Fibroblast of gingiva (primary cell): ENCODE measurements at regions not wholly inside any gene's neighbourhood (a gene's known extent, or its start where the extent isn't known, plus 50 kb on each side); places are given as distances from the start of the nearest gene placed in this dataset.
"Not testable (repeated sequence)": the region's sequence is repeated elsewhere in the genome, so short reads cannot be mapped to it uniquely, and the experiment has no call there.

Experiments used
- DNase-seq: peaks from one replicate; pipeline ENCODE4 v3.0.0-alpha.2; 2011; ENCODE audit warnings: low read depth

GRCh38 chr14:83709116-83709515 lies 1820.8 kb upstream of the FLRT2 start:
- DNase-seq = no peak

- no peak for DNase-seq
These were observed 1818.9 kb upstream of the FLRT2 start for GRCh38 chr14:83711046-83711445.

- no peak for DNase-seq
These were observed 1817.4 kb upstream of the FLRT2 start for GRCh38 chr14:83712418-83713129.

- DNase-seq = no peak
These were observed 1816.2 kb upstream of the FLRT2 start for GRCh38 chr14:83713732-83714131.

GRCh38 chr14:83714151-83714550 lies 1815.8 kb upstream of the FLRT2 start:
- no peak for DNase-seq

GRCh38 chr14:83719435-83719834 lies 1810.5 kb upstream of the FLRT2 start:
- DNase-seq = not testable (repeated sequence)

- no peak for DNase-seq
These were observed 1796.3 kb upstream of the FLRT2 start for GRCh38 chr14:83733670-83734069.

- DNase-seq = no peak
These were observed 1795.5 kb upstream of the FLRT2 start for GRCh38 chr14:83734431-83734830.

- no peak for DNase-seq
These were observed 1788.7 kb upstream of the FLRT2 start for GRCh38 chr14:83741269-83741668.

GRCh38 chr14:83744224-83744623 lies 1785.7 kb upstream of the FLRT2 start:
- DNase-seq = no peak

- no peak for DNase-seq
These were observed 1785.1 kb upstream of the FLRT2 start for GRCh38 chr14:83744891-83745290.

GRCh38 chr14:83746336-83746735 lies 1783.6 kb upstream of the FLRT2 start:
- DNase-seq = no peak

GRCh38 chr14:83757916-83758315 lies 1772.0 kb upstream of the FLRT2 start:
- DNase-seq = peak; percentile 42

- DNase-seq = no peak
These were observed 1765.0 kb upstream of the FLRT2 start for GRCh38 chr14:83764656-83765599.

- peak; percentile 1 for DNase-seq
These were observed 1752.4 kb upstream of the FLRT2 start for GRCh38 chr14:83777516-83777915.

GRCh38 chr14:83779266-83779665 lies 1750.7 kb upstream of the FLRT2 start:
- peak; percentile 1 for DNase-seq

- no peak for DNase-seq
These were observed 1749.6 kb upstream of the FLRT2 start for GRCh38 chr14:83780321-83780720.

- DNase-seq = no peak
These were observed 1731.5 kb upstream of the FLRT2 start for GRCh38 chr14:83798421-83798820.

GRCh38 chr14:83799233-83799632 lies 1730.7 kb upstream of the FLRT2 start:
- no peak for DNase-seq

- DNase-seq = no peak
These were observed 1715.0 kb upstream of the FLRT2 start for GRCh38 chr14:83814896-83815295.

GRCh38 chr14:83816761-83817160 lies 1713.2 kb upstream of the FLRT2 start:
- DNase-seq = peak; percentile 72

- DNase-seq = no peak
These were observed 1704.1 kb upstream of the FLRT2 start for GRCh38 chr14:83825843-83826242.

- peak; percentile 5 for DNase-seq
These were observed 1703.1 kb upstream of the FLRT2 start for GRCh38 chr14:83826838-83827237.
